Esophagus squamous epithelium (tissue), 4 donors: ENCODE measurements at regions not wholly inside any gene's neighbourhood (a gene's known extent, or its start where the extent isn't known, plus 50 kb on each side); places are given as distances from the start of the nearest gene placed in this dataset.

Experiments
- POLR2A ChIP-seq, 4 donors: fragments of 450-650 bp; IDR thresholded peaks; one replicate each; pipeline ENCODE4 v1.6.1; 2017; ENCODE audit warnings: antibody characterized with exemption in 4 of 4, mild to moderate bottlenecking in 4 of 4, moderate library complexity in 3 of 4
- TF ChIP-seq, protein P1 (sequence below), 6 experiments: fragments of 450-650 bp in 4 of 6; fragments of 200-600 bp in 2 of 6; sonication (generic) in 2 of 6; IDR thresholded peaks; one replicate each; pipeline ENCODE4 v1.5.1; 2016 to 2019; ENCODE audit warnings: antibody characterized with exemption in 6 of 6, mild to moderate bottlenecking in 4 of 6, moderate library complexity in 4 of 6

DNA sequence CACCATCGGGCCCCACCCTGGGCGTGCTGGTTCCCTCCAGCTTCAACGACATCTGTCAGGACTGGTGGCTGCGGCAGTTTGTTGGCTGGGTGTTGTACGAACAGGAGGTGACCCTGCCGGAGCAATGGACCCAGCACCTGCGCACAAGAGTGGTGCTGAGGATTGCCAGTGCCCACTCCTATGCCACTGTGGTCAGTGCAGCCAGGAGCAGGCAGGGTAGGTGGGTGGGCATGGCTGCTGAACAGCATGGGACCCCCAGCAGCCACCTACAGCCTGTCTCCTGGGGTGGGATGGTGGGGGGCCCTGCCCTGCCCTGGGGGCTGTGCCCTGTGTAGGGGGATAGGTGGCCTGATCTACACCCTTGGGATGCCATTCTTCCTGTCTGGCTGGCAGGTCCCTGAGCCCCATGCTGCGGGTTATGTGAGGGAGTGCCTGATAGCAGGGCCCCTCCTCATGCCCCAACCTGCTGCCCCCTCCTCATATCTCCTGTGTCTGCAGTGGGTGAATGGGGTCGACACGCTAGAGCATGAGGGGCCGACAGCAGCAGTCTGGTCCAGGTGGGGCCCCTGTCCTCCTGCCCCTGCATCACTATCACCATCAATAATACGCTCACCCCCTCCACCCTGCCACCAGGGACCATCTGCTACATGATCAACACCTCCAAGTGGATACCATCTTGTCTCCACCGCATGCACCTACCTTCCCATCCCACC, 56.9 kb downstream of the ZNF727 start:
- TF ChIP-seq, protein P1, sequence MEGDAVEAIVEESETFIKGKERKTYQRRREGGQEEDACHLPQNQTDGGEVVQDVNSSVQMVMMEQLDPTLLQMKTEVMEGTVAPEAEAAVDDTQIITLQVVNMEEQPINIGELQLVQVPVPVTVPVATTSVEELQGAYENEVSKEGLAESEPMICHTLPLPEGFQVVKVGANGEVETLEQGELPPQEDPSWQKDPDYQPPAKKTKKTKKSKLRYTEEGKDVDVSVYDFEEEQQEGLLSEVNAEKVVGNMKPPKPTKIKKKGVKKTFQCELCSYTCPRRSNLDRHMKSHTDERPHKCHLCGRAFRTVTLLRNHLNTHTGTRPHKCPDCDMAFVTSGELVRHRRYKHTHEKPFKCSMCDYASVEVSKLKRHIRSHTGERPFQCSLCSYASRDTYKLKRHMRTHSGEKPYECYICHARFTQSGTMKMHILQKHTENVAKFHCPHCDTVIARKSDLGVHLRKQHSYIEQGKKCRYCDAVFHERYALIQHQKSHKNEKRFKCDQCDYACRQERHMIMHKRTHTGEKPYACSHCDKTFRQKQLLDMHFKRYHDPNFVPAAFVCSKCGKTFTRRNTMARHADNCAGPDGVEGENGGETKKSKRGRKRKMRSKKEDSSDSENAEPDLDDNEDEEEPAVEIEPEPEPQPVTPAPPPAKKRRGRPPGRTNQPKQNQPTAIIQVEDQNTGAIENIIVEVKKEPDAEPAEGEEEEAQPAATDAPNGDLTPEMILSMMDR (IDR thresholded peaks at IDR 0.05) = no peak
- no peak for TF ChIP-seq POLR2A (IDR thresholded peaks at IDR 0.05)
